HepG2 (cell line): ENCODE measurements at regions not wholly inside any gene's neighbourhood (a gene's known extent, or its start where the extent isn't known, plus 50 kb on each side); places are given as distances from the start of the nearest gene placed in this dataset.
A peak's percentile ranks its signal among the peaks of the same experiment; 100 is the strongest.

Experiments used
- CC2D1A ChIP-seq: sonication (generic); formaldehyde crosslinking; IDR thresholded peaks from 2 replicates; pipeline ENCODE4 v1.8.1; 2023; ENCODE audit warnings: mild to moderate bottlenecking, missing genetic modification reagents
- CENPX ChIP-seq: sonication (generic); formaldehyde crosslinking; IDR thresholded peaks from 2 replicates; pipeline ENCODE4 v1.9.0; 2021; ENCODE audit warnings: mild to moderate bottlenecking, missing genetic modification reagents, moderate library complexity
- ERF ChIP-seq: IDR thresholded peaks from 2 replicates; pipeline ENCODE4 v1.6.1; 2018; ENCODE audit warnings: missing biosample characterization, missing genetic modification reagents
- HDAC2 ChIP-seq: sonication (generic); formaldehyde crosslinking; IDR thresholded peaks from 2 replicates; pipeline ENCODE4 v1.4.0; 2020; ENCODE audit warnings: missing genetic modification reagents
- PHF21A ChIP-seq: sonication (generic); formaldehyde crosslinking; IDR thresholded peaks from 2 replicates; pipeline ENCODE4 v1.5.0; 2020; ENCODE audit warnings: mild to moderate bottlenecking, missing genetic modification reagents
- SALL1 ChIP-seq: sonication (generic); formaldehyde crosslinking; IDR thresholded peaks from 2 replicates; pipeline ENCODE4 v1.8.0; 2022; ENCODE audit warnings: mild to moderate bottlenecking, missing genetic modification reagents
- SAP130 ChIP-seq: IDR thresholded peaks from 2 replicates; pipeline ENCODE4 v1.6.1; 2016; ENCODE audit warnings: low read depth
- TP53 ChIP-seq: sonication (generic); formaldehyde crosslinking; conservative IDR thresholded peaks from 2 replicates; pipeline ENCODE4 v1.4.0; 2020; ENCODE audit warnings: missing genetic modification reagents
- ZNF20 ChIP-seq: sonication (generic); formaldehyde crosslinking; IDR thresholded peaks from 2 replicates; pipeline ENCODE4 v1.4.0; 2020; ENCODE audit warnings: mild to moderate bottlenecking, moderate library complexity, missing genetic modification reagents
- ZNF205 ChIP-seq: IDR thresholded peaks from 2 replicates; pipeline ENCODE4 v1.6.1; 2018; ENCODE audit warnings: missing biosample characterization, missing genetic modification reagents
- ZNF225 ChIP-seq: sonication (generic); formaldehyde crosslinking; IDR thresholded peaks from 2 replicates; pipeline ENCODE4 v1.4.0; 2020; ENCODE audit warnings: mild to moderate bottlenecking, missing genetic modification reagents
- ZNF616 ChIP-seq: sonication (generic); formaldehyde crosslinking; IDR thresholded peaks from 2 replicates; pipeline ENCODE4 v1.5.0; 2020; ENCODE audit warnings: low read depth, mild to moderate bottlenecking, missing genetic modification reagents
- ZNF660 ChIP-seq: sonication (generic); formaldehyde crosslinking; IDR thresholded peaks from 2 replicates; pipeline ENCODE4 v1.5.1; 2020; ENCODE audit warnings: mild to moderate bottlenecking, low read depth, missing genetic modification reagents, borderline replicate concordance
- TF ChIP-seq, protein P1 (sequence below): sonication (generic); formaldehyde crosslinking; IDR thresholded peaks from 2 replicates; pipeline ENCODE4; 2020; ENCODE audit warnings: missing genetic modification reagents, mild to moderate bottlenecking, borderline replicate concordance
- TF ChIP-seq, protein P2 (sequence below): sonication (generic); formaldehyde crosslinking; IDR thresholded peaks from 2 replicates; pipeline ENCODE4 v1.4.0; 2020; ENCODE audit warnings: missing genetic modification reagents, borderline replicate concordance
- TF ChIP-seq, protein P3 (sequence below): sonication (generic); formaldehyde crosslinking; IDR thresholded peaks from 2 replicates; pipeline ENCODE4 v1.8.1; 2023; ENCODE audit warnings: mild to moderate bottlenecking, inconsistent platforms, moderate library complexity, missing genetic modification reagents, borderline replicate concordance
- TF ChIP-seq, protein P4 (sequence below): sonication (generic); formaldehyde crosslinking; IDR thresholded peaks from 2 replicates; pipeline ENCODE4 v1.5.1; 2020; ENCODE audit warnings: mild to moderate bottlenecking, missing genetic modification reagents, moderate library complexity
- TF ChIP-seq, protein P5 (sequence below): IDR thresholded peaks from 2 replicates; pipeline ENCODE4 v1.6.1; 2016; ENCODE audit warnings: low read depth, borderline replicate concordance

DNA sequence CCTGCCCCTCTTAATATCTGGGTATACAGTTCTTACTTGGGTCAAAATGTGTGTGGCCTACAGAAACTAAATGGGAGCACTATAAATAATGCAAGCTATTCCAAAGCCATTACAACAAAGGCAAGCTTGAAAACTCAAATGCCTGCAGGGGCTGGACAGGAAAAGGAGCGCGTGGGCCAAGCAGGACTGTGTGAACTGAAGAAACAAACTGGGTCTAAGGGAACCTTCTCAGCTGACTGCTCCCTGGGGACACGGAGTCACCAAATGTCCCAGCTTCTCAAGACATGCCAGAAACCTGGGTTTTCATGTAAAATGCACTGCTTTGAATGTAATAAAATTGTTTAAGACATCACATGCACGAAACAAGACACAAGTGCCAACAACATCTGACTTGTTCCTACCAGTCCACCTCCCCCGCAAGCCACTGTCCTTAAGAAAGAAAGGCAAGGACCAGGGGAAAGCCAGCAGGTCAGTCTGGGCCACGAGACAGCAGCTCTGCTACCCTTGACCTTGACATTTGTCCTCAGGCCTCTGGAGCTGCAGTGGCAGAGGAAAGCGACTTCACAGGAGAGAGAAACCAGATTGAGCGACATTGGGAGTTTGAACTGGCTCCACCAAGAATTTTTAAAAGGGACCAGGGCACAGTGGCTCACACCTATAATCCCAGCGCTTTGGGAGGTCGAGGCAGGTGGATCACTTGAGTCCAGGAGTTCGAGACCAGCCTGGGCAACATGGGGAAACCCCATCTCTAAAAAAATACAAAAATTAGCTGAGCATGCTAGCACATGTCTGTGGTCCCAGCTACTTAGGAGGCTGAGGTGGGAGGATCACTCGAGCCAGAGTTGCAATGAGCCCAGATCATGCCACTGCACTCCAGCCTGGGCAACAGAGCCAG is 89.7 kb upstream of the SH3BP4 start (continued):
- TF ChIP-seq, protein P1, sequence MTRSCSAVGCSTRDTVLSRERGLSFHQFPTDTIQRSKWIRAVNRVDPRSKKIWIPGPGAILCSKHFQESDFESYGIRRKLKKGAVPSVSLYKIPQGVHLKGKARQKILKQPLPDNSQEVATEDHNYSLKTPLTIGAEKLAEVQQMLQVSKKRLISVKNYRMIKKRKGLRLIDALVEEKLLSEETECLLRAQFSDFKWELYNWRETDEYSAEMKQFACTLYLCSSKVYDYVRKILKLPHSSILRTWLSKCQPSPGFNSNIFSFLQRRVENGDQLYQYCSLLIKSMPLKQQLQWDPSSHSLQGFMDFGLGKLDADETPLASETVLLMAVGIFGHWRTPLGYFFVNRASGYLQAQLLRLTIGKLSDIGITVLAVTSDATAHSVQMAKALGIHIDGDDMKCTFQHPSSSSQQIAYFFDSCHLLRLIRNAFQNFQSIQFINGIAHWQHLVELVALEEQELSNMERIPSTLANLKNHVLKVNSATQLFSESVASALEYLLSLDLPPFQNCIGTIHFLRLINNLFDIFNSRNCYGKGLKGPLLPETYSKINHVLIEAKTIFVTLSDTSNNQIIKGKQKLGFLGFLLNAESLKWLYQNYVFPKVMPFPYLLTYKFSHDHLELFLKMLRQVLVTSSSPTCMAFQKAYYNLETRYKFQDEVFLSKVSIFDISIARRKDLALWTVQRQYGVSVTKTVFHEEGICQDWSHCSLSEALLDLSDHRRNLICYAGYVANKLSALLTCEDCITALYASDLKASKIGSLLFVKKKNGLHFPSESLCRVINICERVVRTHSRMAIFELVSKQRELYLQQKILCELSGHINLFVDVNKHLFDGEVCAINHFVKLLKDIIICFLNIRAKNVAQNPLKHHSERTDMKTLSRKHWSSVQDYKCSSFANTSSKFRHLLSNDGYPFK (CRISPR knock-in tag), result 0 out of 2 replicates have a peak, but pooled peaks have one; percentile 16
- TF ChIP-seq SAP130, result no peak
- TF ChIP-seq, protein P2, sequence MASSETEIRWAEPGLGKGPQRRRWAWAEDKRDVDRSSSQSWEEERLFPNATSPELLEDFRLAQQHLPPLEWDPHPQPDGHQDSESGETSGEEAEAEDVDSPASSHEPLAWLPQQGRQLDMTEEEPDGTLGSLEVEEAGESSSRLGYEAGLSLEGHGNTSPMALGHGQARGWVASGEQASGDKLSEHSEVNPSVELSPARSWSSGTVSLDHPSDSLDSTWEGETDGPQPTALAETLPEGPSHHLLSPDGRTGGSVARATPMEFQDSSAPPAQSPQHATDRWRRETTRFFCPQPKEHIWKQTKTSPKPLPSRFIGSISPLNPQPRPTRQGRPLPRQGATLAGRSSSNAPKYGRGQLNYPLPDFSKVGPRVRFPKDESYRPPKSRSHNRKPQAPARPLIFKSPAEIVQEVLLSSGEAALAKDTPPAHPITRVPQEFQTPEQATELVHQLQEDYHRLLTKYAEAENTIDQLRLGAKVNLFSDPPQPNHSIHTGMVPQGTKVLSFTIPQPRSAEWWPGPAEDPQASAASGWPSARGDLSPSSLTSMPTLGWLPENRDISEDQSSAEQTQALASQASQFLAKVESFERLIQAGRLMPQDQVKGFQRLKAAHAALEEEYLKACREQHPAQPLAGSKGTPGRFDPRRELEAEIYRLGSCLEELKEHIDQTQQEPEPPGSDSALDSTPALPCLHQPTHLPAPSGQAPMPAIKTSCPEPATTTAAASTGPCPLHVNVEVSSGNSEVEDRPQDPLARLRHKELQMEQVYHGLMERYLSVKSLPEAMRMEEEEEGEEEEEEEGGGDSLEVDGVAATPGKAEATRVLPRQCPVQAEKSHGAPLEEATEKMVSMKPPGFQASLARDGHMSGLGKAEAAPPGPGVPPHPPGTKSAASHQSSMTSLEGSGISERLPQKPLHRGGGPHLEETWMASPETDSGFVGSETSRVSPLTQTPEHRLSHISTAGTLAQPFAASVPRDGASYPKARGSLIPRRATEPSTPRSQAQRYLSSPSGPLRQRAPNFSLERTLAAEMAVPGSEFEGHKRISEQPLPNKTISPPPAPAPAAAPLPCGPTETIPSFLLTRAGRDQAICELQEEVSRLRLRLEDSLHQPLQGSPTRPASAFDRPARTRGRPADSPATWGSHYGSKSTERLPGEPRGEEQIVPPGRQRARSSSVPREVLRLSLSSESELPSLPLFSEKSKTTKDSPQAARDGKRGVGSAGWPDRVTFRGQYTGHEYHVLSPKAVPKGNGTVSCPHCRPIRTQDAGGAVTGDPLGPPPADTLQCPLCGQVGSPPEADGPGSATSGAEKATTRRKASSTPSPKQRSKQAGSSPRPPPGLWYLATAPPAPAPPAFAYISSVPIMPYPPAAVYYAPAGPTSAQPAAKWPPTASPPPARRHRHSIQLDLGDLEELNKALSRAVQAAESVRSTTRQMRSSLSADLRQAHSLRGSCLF (CRISPR knock-in tag), result no peak
- no peak for TF ChIP-seq ZNF660 (CRISPR knock-in tag)
- TF ChIP-seq ZNF20, result no peak
- TF ChIP-seq SALL1, result peak; percentile 34; the same call in 1 of the 2 replicates
- no peak for TF ChIP-seq ZNF205 (CRISPR knock-in tag)
- TF ChIP-seq, protein P3, sequence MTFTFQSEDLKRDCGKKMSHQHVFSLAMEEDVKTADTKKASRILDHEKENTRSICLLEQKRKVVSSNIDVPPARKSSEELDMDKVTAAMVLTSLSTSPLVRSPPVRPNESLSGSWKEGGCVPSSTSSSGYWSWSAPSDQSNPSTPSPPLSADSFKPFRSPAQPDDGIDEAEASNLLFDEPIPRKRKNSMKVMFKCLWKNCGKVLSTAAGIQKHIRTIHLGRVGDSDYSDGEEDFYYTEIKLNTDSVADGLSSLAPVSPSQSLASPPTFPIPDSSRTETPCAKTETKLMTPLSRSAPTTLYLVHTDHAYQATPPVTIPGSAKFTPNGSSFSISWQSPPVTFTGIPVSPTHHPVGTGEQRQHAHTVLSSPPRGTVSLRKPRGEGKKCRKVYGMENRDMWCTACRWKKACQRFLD, result no peak
- TF ChIP-seq ZNF225 (CRISPR knock-in tag), result no peak
- TF ChIP-seq ERF (CRISPR knock-in tag), result no peak
- no peak; the same call in 1 of the 2 replicates for TF ChIP-seq ZNF616 (CRISPR knock-in tag)
- 0 out of 2 replicates have a peak, but pooled peaks have one; percentile 18 for TF ChIP-seq PHF21A (CRISPR knock-in tag)
- TF ChIP-seq TP53 (CRISPR knock-in tag), result no peak
- TF ChIP-seq, protein P4, sequence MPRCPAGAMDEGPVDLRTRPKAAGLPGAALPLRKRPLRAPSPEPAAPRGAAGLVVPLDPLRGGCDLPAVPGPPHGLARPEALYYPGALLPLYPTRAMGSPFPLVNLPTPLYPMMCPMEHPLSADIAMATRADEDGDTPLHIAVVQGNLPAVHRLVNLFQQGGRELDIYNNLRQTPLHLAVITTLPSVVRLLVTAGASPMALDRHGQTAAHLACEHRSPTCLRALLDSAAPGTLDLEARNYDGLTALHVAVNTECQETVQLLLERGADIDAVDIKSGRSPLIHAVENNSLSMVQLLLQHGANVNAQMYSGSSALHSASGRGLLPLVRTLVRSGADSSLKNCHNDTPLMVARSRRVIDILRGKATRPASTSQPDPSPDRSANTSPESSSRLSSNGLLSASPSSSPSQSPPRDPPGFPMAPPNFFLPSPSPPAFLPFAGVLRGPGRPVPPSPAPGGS (CRISPR knock-in tag), result no peak
- TF ChIP-seq CENPX (CRISPR knock-in tag), result no peak
- no peak for TF ChIP-seq HDAC2
- TF ChIP-seq, protein P5, sequence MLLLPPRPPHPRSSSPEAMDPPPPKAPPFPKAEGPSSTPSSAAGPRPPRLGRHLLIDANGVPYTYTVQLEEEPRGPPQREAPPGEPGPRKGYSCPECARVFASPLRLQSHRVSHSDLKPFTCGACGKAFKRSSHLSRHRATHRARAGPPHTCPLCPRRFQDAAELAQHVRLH, result 0 out of 2 replicates have a peak, but pooled peaks have one; percentile 30
- TF ChIP-seq CC2D1A (CRISPR knock-in tag), result no peak
